MM.1S (cell line): ENCODE measurements at regions not wholly inside any gene's neighbourhood (a gene's known extent, or its start where the extent isn't known, plus 50 kb on each side); places are given as distances from the start of the nearest gene placed in this dataset.

ENCODE experiments used
- DNase-seq: peaks from one replicate; pipeline ENCODE4 v3.0.0-alpha.2; 2015
- H2AFZ ChIP-seq: fragments of 300-600 bp; sonication (generic); 2 replicates; pipeline ENCODE4 v1.6.0; 2016; ENCODE audit warnings: antibody characterized with exemption, low read length
- H3F3A ChIP-seq: fragments of 300-600 bp; sonication (generic); 2 replicates; pipeline ENCODE4 v1.6.1; 2016; ENCODE audit warnings: mild to moderate bottlenecking, antibody characterized with exemption, low read length, moderate library complexity, mixed read lengths; ENCODE audit not compliant: insufficient read depth
- H3K27ac ChIP-seq: fragments of 300-600 bp; sonication (generic); 2 replicates; pipeline ENCODE4 v1.5.1; 2016; ENCODE audit warnings: mild to moderate bottlenecking, low read length
- H3K27me3 ChIP-seq: fragments of 300-600 bp; sonication (generic); replicated peaks from 2 replicates; pipeline ENCODE4 v1.6.0; 2016; ENCODE audit warnings: low read length; ENCODE audit not compliant: insufficient read depth
- H3K36me3 ChIP-seq: fragments of 300-600 bp; sonication (generic); replicated peaks from 2 replicates; pipeline ENCODE4 v1.6.1; 2016; ENCODE audit warnings: mild to moderate bottlenecking, low read length, mixed read lengths; ENCODE audit not compliant: insufficient read depth
- H3K4me1 ChIP-seq: fragments of 300-600 bp; sonication (generic); 2 replicates; pipeline ENCODE4 v1.6.1; 2016; ENCODE audit warnings: low read length, mixed read lengths
- H3K4me2 ChIP-seq: fragments of 300-600 bp; sonication (generic); 2 replicates; pipeline ENCODE4 v1.6.0; 2016; ENCODE audit warnings: low read depth, low read length
- H3K4me3 ChIP-seq: fragments of 300-600 bp; sonication (generic); 2 replicates; pipeline ENCODE4 v1.5.1; 2016; ENCODE audit warnings: low read length, mixed read lengths
- H3K79me2 ChIP-seq: fragments of 300-600 bp; sonication (generic); 2 replicates; pipeline ENCODE4 v1.6.1; 2016; ENCODE audit warnings: mixed run types, low read length, mixed read lengths
- H3K9ac ChIP-seq: fragments of 300-600 bp; sonication (generic); 2 replicates; pipeline ENCODE4 v1.6.1; 2016; ENCODE audit warnings: low read length, mixed read lengths
- H3K9me2 ChIP-seq: fragments of 300-600 bp; sonication (generic); replicated peaks from 2 replicates; pipeline ENCODE4 v1.6.1; 2016; ENCODE audit warnings: mild to moderate bottlenecking, low read length, mixed read lengths; ENCODE audit not compliant: insufficient read depth
- H3K9me3 ChIP-seq: fragments of 300-600 bp; sonication (generic); replicated peaks from 2 replicates; pipeline ENCODE4 v1.6.1; 2016; ENCODE audit warnings: mild to moderate bottlenecking, low read length, mixed read lengths; ENCODE audit not compliant: insufficient read depth
- H4K20me1 ChIP-seq: fragments of 300-600 bp; sonication (generic); 2 replicates; pipeline ENCODE4 v1.6.1; 2016; ENCODE audit warnings: mild to moderate bottlenecking, low read length, moderate library complexity, mixed read lengths; ENCODE audit not compliant: insufficient read depth
- EZH2 ChIP-seq: fragments of 300-600 bp; sonication (generic); optimal IDR thresholded peaks from 2 replicates; pipeline ENCODE3; 2017; ENCODE audit warnings: low read depth, mild to moderate bottlenecking, antibody characterized with exemption, low read length, mixed read lengths
- EZH2phosphoT487 ChIP-seq: fragments of 300-600 bp; sonication (generic); IDR thresholded peaks from 2 replicates; pipeline ENCODE4 v1.6.1; 2018; ENCODE audit warnings: antibody characterized with exemption, low read length
- TF ChIP-seq, protein P1 (sequence below): fragments of 300-600 bp; sonication (generic); IDR thresholded peaks from 2 replicates; pipeline ENCODE4 v1.5.1; 2016; ENCODE audit warnings: antibody characterized with exemption, low read length, mixed read lengths

DNA sequence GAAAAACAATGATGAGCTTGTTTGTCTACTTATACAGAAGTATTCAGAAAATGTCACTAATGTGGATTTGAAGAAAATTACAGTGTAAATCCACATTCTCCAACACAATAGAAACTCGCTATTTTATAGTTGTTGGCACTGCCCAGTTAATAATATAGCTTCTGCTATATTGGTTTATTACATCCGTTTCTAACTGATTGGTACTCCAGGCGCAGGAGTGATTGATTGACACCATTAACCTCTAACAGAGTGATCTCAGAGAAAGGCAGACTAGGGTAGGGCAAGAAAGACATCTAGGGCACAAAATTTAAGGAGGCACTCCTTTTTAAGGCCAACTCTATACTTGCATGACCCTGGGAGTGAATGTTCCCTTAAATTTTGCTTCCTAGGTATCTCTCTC, 84.0 kb upstream of the MIER3 start:
- DNase-seq, result no peak
- Histone ChIP-seq H2AFZ (no peak overlapping the region), H3K79me2 (no peaks in the 10 kb centered on the region), H3K36me3 (no peaks in the 10 kb centered on the region), H3K4me1 (peaks cover 16% of the 10 kb centered on the region), H3K9me3 (no peaks in the 10 kb centered on the region), H4K20me1 (no peaks in the 10 kb centered on the region), H3K4me3 (no peak overlapping the region), H3K9me2 (no peaks in the 10 kb centered on the region), H3F3A (peaks cover 9% of the 10 kb centered on the region; the same call in 1 of the 2 replicates), H3K27ac (no peak overlapping the region), H3K4me2 (no peak overlapping the region), H3K27me3 (no peaks in the 10 kb centered on the region), H3K9ac (no peak overlapping the region)
- TF ChIP-seq EZH2phosphoT487, result no peak

DNA sequence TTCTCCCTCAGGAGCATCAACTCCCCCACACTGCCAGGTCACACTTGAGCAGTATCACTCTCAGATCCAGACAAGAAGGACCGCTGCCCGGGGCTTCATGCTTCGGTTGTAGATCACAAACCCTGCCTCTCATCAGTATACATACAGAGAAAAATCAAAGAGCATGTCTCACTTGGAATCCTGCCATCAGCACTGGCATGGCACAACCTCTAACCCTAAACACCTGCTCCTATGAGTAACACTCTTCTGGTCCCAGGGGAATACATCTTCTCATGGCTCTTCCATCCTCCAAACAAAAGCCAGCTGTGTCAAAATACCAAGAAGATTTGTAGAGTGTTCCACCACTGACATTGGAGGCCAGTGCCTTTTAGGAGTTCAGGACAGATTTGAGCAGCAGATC, 84.8 kb upstream of the MIER3 start:
- no peak for TF ChIP-seq EZH2
- TF ChIP-seq, protein P1, sequence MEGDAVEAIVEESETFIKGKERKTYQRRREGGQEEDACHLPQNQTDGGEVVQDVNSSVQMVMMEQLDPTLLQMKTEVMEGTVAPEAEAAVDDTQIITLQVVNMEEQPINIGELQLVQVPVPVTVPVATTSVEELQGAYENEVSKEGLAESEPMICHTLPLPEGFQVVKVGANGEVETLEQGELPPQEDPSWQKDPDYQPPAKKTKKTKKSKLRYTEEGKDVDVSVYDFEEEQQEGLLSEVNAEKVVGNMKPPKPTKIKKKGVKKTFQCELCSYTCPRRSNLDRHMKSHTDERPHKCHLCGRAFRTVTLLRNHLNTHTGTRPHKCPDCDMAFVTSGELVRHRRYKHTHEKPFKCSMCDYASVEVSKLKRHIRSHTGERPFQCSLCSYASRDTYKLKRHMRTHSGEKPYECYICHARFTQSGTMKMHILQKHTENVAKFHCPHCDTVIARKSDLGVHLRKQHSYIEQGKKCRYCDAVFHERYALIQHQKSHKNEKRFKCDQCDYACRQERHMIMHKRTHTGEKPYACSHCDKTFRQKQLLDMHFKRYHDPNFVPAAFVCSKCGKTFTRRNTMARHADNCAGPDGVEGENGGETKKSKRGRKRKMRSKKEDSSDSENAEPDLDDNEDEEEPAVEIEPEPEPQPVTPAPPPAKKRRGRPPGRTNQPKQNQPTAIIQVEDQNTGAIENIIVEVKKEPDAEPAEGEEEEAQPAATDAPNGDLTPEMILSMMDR, result no peak
- no peak for TF ChIP-seq EZH2phosphoT487
- no peaks in the 10 kb centered on the region for H3K36me3 ChIP-seq
- H3K79me2 ChIP-seq, result no peaks in the 10 kb centered on the region
- H2AFZ ChIP-seq, result no peak overlapping the region
- no peaks in the 10 kb centered on the region for H4K20me1 ChIP-seq
- H3K9me2 ChIP-seq, result no peaks in the 10 kb centered on the region
- no peaks in the 10 kb centered on the region for H3K27me3 ChIP-seq
- no peak overlapping the region for H3K9ac ChIP-seq
- DNase-seq, result no peak
- H3F3A ChIP-seq, result peaks cover 7% of the 10 kb centered on the region; the same call in 1 of the 2 replicates
- H3K4me1 ChIP-seq, result peaks cover 10% of the 10 kb centered on the region
- H3K27ac ChIP-seq, result no peak overlapping the region
- no peak overlapping the region for H3K4me2 ChIP-seq
- no peak overlapping the region for H3K4me3 ChIP-seq
- no peaks in the 10 kb centered on the region for H3K9me3 ChIP-seq

DNA sequence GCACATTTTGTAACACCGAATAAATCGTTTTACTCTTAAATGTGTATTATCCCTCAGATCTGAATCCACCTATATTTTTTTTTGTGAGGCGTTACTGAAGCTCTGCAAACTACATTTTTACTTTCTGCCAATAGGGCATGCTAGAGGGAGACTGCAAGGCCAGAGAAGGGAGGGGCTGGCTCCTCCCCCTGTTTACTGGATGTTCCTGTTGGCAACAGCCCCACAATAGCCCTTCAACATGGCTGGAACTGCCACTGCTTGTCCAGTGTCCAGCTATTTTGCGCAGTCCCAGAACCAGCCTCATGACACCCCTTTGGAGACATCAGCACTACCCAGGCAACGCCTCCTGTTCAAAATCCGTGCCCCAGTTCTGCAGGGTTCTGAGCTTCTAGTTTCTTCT, 85.4 kb upstream of the MIER3 start:
- Histone ChIP-seq H3K27me3 (no peaks in the 10 kb centered on the region), H3K4me3 (no peak overlapping the region), H2AFZ (no peak overlapping the region), H3K4me2 (no peak overlapping the region), H3K27ac (no peak overlapping the region), H3K36me3 (no peaks in the 10 kb centered on the region), H3F3A (peaks cover under 1% of the 10 kb centered on the region; the same call in 1 of the 2 replicates), H3K9me3 (no peaks in the 10 kb centered on the region), H3K9ac (no peak overlapping the region), H4K20me1 (no peaks in the 10 kb centered on the region), H3K9me2 (no peaks in the 10 kb centered on the region), H3K79me2 (no peaks in the 10 kb centered on the region), H3K4me1 (peaks cover 4% of the 10 kb centered on the region)
- no peak for TF ChIP-seq EZH2phosphoT487
- TF ChIP-seq EZH2, result no peak
- TF ChIP-seq, protein P1, result no peak
- DNase-seq, result no peak

DNA sequence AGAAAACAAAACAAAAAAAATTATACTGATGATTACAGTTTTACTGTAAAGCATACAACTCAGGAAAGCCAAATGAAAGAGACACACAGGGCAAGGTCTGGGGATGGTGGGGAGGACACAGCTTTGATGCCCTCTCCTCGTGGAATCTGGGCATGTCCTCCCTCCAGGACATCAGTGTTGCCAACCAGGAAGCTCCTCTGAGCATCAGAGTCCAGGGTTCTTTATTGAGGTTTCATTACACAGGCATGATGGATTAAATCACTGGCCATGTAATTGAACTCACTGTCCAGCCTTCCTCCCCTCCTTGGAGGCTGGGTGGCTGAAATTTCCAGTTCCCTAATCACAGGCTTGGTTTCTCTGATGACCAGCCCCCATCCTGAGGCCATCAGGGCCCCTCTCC, 89.6 kb upstream of the MIER3 start:
- no peaks in the 10 kb centered on the region for H3K9me3 ChIP-seq
- TF ChIP-seq EZH2phosphoT487 (no peak), EZH2 (no peak)
- TF ChIP-seq, protein P1, result no peak
- DNase-seq, result no peak
- no peaks in the 10 kb centered on the region for H3K79me2 ChIP-seq
- no peak overlapping the region for H3K4me2 ChIP-seq
- no peaks in the 10 kb centered on the region for H3K36me3 ChIP-seq
- no peak overlapping the region for H3K9ac ChIP-seq
- no peaks in the 10 kb centered on the region for H3K9me2 ChIP-seq
- no peaks in the 10 kb centered on the region for H3K4me1 ChIP-seq
- H4K20me1 ChIP-seq, result no peaks in the 10 kb centered on the region
- H3F3A ChIP-seq, result no peaks in the 10 kb centered on the region
- H2AFZ ChIP-seq, result no peak overlapping the region
- no peak overlapping the region for H3K27ac ChIP-seq
- no peak overlapping the region for H3K4me3 ChIP-seq
- no peaks in the 10 kb centered on the region for H3K27me3 ChIP-seq
